Glutamatergic neuron (in vitro differentiated cells): ENCODE measurements at regions not wholly inside any gene's neighbourhood (a gene's known extent, or its start where the extent isn't known, plus 50 kb on each side); places are given as distances from the start of the nearest gene placed in this dataset.

ENCODE experiments used
- DNase-seq: peaks from one replicate; pipeline ENCODE4 v3.0.0; 2022
- H3K27ac Mint-ChIP-seq: one replicate; pipeline ENCODE4 v1.8.0; 2020; ENCODE audit warnings: mild to moderate bottlenecking, mixed read lengths, inconsistent platforms; ENCODE audit not compliant: unreplicated experiment
- H3K27me3 Mint-ChIP-seq: one replicate; pipeline ENCODE4 v1.8.0; 2020; ENCODE audit warnings: mild to moderate bottlenecking, moderate library complexity, mixed read lengths, inconsistent platforms; ENCODE audit not compliant: unreplicated experiment
- H3K36me3 Mint-ChIP-seq: one replicate; pipeline ENCODE4 v1.8.0; 2020; ENCODE audit warnings: mild to moderate bottlenecking, mixed read lengths, inconsistent platforms; ENCODE audit not compliant: unreplicated experiment
- H3K4me1 Mint-ChIP-seq: one replicate; pipeline ENCODE4 v1.8.0; 2020; ENCODE audit warnings: mild to moderate bottlenecking, low read depth, mixed read lengths, inconsistent platforms; ENCODE audit not compliant: unreplicated experiment
- H3K4me3 Mint-ChIP-seq: one replicate; pipeline ENCODE4 v1.8.0; 2020; ENCODE audit warnings: mild to moderate bottlenecking, mixed read lengths, inconsistent platforms; ENCODE audit not compliant: unreplicated experiment
- H3K9me3 Mint-ChIP-seq: one replicate; pipeline ENCODE4 v1.8.0; 2020; ENCODE audit warnings: mild to moderate bottlenecking, moderate library complexity, mixed read lengths, inconsistent platforms; ENCODE audit not compliant: unreplicated experiment
- TF ChIP-seq, protein P1 (sequence below): fragments of 200-600 bp; sonication (generic); IDR thresholded peaks from one replicate; pipeline ENCODE4 v1.5.0; 2021; ENCODE audit not compliant: partially characterized antibody, unreplicated experiment

DNA sequence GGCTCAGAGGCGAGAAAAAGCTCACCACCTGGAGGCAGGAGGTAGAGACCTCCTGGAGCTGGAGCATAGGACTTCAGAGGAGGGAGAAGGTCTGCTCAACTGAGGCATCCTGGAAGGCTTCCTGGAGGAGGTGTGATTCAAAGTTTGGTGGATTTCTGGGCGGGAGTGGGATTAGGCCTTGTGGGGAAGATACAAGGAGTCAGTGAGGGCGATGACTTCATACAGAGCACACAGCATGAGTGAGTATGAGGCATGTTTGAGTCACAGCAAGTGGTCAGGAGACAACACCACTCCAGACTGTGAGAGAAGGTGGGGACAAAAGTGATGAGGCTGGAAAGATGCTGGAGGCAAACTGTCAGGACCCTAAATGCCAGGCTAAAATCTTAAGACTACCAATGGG lies 77.6 kb downstream of the MATN1 start:
- Mint-ChIP-seq H3K4me1 (peaks cover 3% of the 10 kb centered on the region), H3K27me3 (peaks cover 2% of the 10 kb centered on the region), H3K9me3 (peaks cover 6% of the 10 kb centered on the region), H3K36me3 (peaks cover 6% of the 10 kb centered on the region), H3K4me3 (no peak overlapping the region), H3K27ac (no peak overlapping the region)
- no peak for DNase-seq
- TF ChIP-seq, protein P1, sequence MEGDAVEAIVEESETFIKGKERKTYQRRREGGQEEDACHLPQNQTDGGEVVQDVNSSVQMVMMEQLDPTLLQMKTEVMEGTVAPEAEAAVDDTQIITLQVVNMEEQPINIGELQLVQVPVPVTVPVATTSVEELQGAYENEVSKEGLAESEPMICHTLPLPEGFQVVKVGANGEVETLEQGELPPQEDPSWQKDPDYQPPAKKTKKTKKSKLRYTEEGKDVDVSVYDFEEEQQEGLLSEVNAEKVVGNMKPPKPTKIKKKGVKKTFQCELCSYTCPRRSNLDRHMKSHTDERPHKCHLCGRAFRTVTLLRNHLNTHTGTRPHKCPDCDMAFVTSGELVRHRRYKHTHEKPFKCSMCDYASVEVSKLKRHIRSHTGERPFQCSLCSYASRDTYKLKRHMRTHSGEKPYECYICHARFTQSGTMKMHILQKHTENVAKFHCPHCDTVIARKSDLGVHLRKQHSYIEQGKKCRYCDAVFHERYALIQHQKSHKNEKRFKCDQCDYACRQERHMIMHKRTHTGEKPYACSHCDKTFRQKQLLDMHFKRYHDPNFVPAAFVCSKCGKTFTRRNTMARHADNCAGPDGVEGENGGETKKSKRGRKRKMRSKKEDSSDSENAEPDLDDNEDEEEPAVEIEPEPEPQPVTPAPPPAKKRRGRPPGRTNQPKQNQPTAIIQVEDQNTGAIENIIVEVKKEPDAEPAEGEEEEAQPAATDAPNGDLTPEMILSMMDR = no peak

DNA sequence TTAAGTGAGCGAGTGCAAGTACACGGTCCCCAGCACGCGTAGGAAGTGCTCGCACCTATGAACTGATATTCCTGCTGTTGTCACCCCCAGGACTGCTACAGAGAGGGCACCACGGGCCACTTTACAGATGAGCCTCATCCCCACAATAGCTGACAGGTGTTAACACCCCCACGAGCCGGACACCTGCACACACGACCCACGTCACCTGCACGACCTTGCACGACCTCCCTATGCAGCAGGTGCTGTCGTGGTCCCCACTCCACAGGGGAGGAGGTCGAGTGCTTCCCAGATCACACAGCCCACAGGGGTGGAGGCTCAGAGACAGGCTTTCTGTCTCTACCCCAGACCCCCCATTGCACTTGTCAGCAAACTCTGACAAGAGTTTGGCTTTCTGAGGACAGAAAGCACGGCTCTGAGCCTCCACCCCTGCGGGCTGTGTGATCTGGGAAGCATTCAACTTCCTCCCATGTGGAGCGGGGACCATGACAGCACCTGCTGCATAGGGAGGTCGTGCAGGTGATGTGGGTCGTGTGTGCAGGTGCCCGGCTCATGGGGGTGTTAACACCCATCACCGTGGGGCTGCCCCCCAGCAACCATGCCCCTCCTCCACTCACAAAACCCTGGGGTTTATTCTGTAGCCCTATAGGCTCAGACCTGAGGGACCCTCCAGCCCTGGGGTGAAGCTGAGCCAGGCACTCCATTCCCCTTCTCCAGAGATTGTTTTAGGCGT lies 80.8 kb downstream of the MATN1 start:
- peaks cover 5% of the 10 kb centered on the region for H3K4me1 Mint-ChIP-seq
- TF ChIP-seq, protein P1 = no peak
- no peak overlapping the region for H3K4me3 Mint-ChIP-seq
- H3K9me3 Mint-ChIP-seq = no peaks in the 10 kb centered on the region
- H3K27ac Mint-ChIP-seq = no peak overlapping the region
- H3K36me3 Mint-ChIP-seq = no peaks in the 10 kb centered on the region
- no peak for DNase-seq
- H3K27me3 Mint-ChIP-seq = no peaks in the 10 kb centered on the region

DNA sequence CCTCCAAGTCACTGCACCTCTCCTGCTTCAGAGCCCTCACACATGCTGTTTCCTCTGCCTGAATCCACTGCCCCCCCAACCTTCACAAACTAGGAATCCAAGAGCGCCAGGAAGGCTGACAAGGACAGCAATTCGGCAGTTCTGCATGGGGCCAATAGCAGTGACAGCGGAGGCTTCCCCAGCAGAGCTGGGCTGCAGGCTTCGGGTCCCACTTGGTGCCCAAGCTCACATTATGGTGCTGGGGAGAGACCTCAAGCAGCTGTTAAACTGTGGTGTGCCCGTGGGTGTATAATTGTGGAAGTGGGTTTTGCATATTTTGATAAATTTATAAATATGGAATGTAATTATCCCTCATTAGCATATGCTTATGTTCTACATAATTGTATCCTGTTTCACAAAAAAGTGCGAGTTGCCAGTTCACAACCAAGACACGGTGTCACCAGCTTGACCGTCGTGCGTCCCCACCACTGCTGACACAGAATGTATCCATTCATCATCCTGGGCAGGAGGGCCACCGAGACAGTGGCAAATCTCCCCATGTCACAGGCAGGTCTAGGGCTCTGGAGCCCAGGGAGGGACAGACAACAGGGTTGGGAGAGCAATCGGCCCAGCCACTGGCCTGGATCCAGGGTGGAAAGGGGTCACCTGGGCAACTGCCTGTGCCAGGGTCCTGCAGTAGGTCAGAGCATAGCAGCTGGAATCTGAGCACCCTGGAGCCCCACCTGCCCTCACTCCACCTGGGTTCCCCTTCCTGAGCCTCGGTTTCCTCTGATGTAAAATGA lies 81.6 kb downstream of the MATN1 start:
- no peak for DNase-seq
- no peaks in the 10 kb centered on the region for H3K9me3 Mint-ChIP-seq
- H3K4me1 Mint-ChIP-seq = peaks cover 8% of the 10 kb centered on the region

DNA sequence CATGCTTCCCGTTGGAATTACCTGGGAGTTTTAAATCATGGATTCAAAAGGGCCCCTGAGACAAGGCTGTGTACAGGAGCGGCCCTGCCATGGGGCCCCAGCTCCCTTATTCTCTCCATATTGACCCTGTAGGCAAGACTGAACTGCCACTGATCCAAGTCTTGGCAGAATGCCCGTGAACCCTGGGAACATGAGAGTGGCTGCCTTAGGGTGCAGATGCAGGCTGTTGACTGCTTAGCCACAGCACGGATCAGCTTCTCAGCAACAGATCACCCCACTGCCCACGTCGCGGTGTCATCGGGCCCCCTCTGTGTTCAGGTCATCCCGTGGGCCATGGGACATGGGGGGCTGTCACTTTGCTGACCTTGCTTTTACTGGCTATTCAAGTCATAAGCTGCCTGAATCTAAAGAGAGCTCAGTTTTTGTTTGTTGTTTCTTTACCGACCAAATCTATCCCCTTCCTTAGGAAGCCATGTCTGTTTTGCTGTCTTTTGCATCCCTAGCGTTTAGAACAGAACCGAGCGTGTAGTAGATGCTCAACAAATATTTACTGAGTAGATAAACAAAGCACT lies 83.4 kb downstream of the MATN1 start:
- DNase-seq = no peak
- Mint-ChIP-seq H3K27ac (no peak overlapping the region), H3K4me3 (no peak overlapping the region), H3K27me3 (no peaks in the 10 kb centered on the region), H3K36me3 (no peaks in the 10 kb centered on the region), H3K9me3 (no peaks in the 10 kb centered on the region), H3K4me1 (peaks cover 8% of the 10 kb centered on the region)
- TF ChIP-seq, protein P1 = no peak

More for the DNA sequence above, 81.6 kb downstream of the MATN1 start:
- Mint-ChIP-seq H3K27me3 (no peaks in the 10 kb centered on the region), H3K4me3 (no peak overlapping the region), H3K27ac (no peak overlapping the region), H3K36me3 (no peaks in the 10 kb centered on the region)
- TF ChIP-seq, protein P1 = no peak

DNA sequence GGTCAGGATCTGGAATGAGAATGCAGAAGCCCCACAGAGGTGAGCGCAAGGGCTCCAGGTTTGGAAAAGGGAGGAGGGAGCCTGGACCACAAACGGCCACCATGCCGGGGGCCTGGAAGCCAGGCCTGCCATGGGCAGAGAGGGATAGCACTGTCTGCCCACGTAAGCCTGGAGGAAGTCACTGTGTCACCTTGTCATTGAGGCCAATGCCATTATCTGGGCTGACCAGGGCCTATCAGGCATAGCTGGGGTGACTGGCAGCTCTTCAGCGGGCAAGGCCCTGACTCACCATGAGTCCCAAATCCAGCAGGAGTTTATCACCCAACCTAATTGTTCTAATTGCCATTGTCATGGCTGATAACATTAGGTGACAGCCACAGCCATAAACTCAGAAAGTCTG lies 84.6 kb downstream of the MATN1 start:
- H3K27me3 Mint-ChIP-seq = no peaks in the 10 kb centered on the region
- H3K4me1 Mint-ChIP-seq = peaks cover 8% of the 10 kb centered on the region
- DNase-seq = no peak
- H3K4me3 Mint-ChIP-seq = no peak overlapping the region
- H3K9me3 Mint-ChIP-seq = no peaks in the 10 kb centered on the region
- TF ChIP-seq, protein P1 = no peak
- no peaks in the 10 kb centered on the region for H3K36me3 Mint-ChIP-seq
- no peak overlapping the region for H3K27ac Mint-ChIP-seq
